ENCODE measurements at regions not wholly inside any gene's neighbourhood (a gene's known extent, or its start where the extent isn't known, plus 50 kb on each side); places are given as distances from the start of the nearest gene placed in this dataset.

GRCh38 chr22:48393885-48394284 is 1433.8 kb downstream of the BRD1 start:
- no peak for TF ChIP-seq EZH2phosphoT487 (IDR thresholded peaks at IDR 0.05; ENCODE audit: borderline replicate concordance)
- TF ChIP-seq CTCF (conservative IDR thresholded peaks at IDR 0.05; ENCODE audit: low read length), result no peak
- H3K9me2 ChIP-seq (replicated peaks; ENCODE audit: low read depth, low read length), result no peaks in the 10 kb centered on the region
- no peak overlapping the region for H3K4me3 ChIP-seq (ENCODE audit: low read length, poor library complexity, severe bottlenecking)
- H2AFZ ChIP-seq (ENCODE audit: low read length), result no peak overlapping the region
- peaks cover 12% of the 10 kb centered on the region; the same call in 1 of the 2 replicates for H3K9me3 ChIP-seq (ENCODE audit: insufficient read depth, low read depth, low read length)
- H4K20me1 ChIP-seq (ENCODE audit: insufficient read depth, low read length, poor library complexity, severe bottlenecking), result no peaks in the 10 kb centered on the region
- H3K27me3 ChIP-seq (ENCODE audit: insufficient read depth, low read length, poor library complexity, severe bottlenecking), result no peaks in the 10 kb centered on the region
- H3K4me2 ChIP-seq (ENCODE audit: low read depth, low read length, poor library complexity, severe bottlenecking), result no peak overlapping the region
- no peaks in the 10 kb centered on the region for H3K36me3 ChIP-seq (ENCODE audit: insufficient read depth, low read length)
- no peaks in the 10 kb centered on the region for H3K4me1 ChIP-seq (ENCODE audit: insufficient read depth, low read length, poor library complexity, severe bottlenecking)
- no peak overlapping the region for H3K9ac ChIP-seq (ENCODE audit: low read depth, low read length, poor library complexity, severe bottlenecking)
- H3K79me2 ChIP-seq (ENCODE audit: insufficient read depth, low read length), result no peaks in the 10 kb centered on the region
- no peaks in the 10 kb centered on the region for H3F3A ChIP-seq (ENCODE audit: low read depth)

GRCh38 chr22:48393041-48393370 is 1434.7 kb downstream of the BRD1 start:
- H3K27me3 ChIP-seq (ENCODE audit: insufficient read depth, low read length, poor library complexity, severe bottlenecking), result no peaks in the 10 kb centered on the region
- no peaks in the 10 kb centered on the region for H3K36me3 ChIP-seq (ENCODE audit: insufficient read depth, low read length)
- H3K4me1 ChIP-seq (ENCODE audit: insufficient read depth, low read length, poor library complexity, severe bottlenecking), result no peaks in the 10 kb centered on the region
- no peak overlapping the region for H3K4me2 ChIP-seq (ENCODE audit: low read depth, low read length, poor library complexity, severe bottlenecking)
- no peaks in the 10 kb centered on the region for H3F3A ChIP-seq (ENCODE audit: low read depth)
- no peak overlapping the region for H3K4me3 ChIP-seq (ENCODE audit: low read length, poor library complexity, severe bottlenecking)
- no peaks in the 10 kb centered on the region for H3K9me2 ChIP-seq (replicated peaks; ENCODE audit: low read depth, low read length)
- no peaks in the 10 kb centered on the region for H4K20me1 ChIP-seq (ENCODE audit: insufficient read depth, low read length, poor library complexity, severe bottlenecking)
- TF ChIP-seq CTCF (conservative IDR thresholded peaks at IDR 0.05; ENCODE audit: low read length), result no peak
- no peak for TF ChIP-seq EZH2phosphoT487 (IDR thresholded peaks at IDR 0.05; ENCODE audit: borderline replicate concordance)
- no peaks in the 10 kb centered on the region for H3K79me2 ChIP-seq (ENCODE audit: insufficient read depth, low read length)
- peaks cover 12% of the 10 kb centered on the region; the same call in 1 of the 2 replicates for H3K9me3 ChIP-seq (ENCODE audit: insufficient read depth, low read depth, low read length)
- H2AFZ ChIP-seq (ENCODE audit: low read length), result no peak overlapping the region
- H3K9ac ChIP-seq (ENCODE audit: low read depth, low read length, poor library complexity, severe bottlenecking), result no peak overlapping the region

- Histone ChIP-seq H3K9me3 (ENCODE audit: insufficient read depth, low read depth, low read length) (peaks cover 10% of the 10 kb centered on the region; the same call in 1 of the 2 replicates), H3K36me3 (ENCODE audit: insufficient read depth, low read length) (no peaks in the 10 kb centered on the region), H3K4me1 (ENCODE audit: insufficient read depth, low read length, poor library complexity, severe bottlenecking) (no peaks in the 10 kb centered on the region), H3K4me3 (ENCODE audit: low read length, poor library complexity, severe bottlenecking) (no peak overlapping the region), H3K9ac (ENCODE audit: low read depth, low read length, poor library complexity, severe bottlenecking) (no peak overlapping the region), H3K27me3 (ENCODE audit: insufficient read depth, low read length, poor library complexity, severe bottlenecking) (no peaks in the 10 kb centered on the region), H2AFZ (ENCODE audit: low read length) (no peak overlapping the region), H4K20me1 (ENCODE audit: insufficient read depth, low read length, poor library complexity, severe bottlenecking) (no peaks in the 10 kb centered on the region), H3F3A (ENCODE audit: low read depth) (no peaks in the 10 kb centered on the region), H3K79me2 (ENCODE audit: insufficient read depth, low read length) (no peaks in the 10 kb centered on the region), H3K9me2 (replicated peaks; ENCODE audit: low read depth, low read length) (no peaks in the 10 kb centered on the region), H3K4me2 (ENCODE audit: low read depth, low read length, poor library complexity, severe bottlenecking) (no peak overlapping the region)
- TF ChIP-seq CTCF (conservative IDR thresholded peaks at IDR 0.05; ENCODE audit: low read length), result no peak
Observed at GRCh38 chr22:48391820-48392219, 1435.9 kb downstream of the BRD1 start.
